H54 (cell line): ENCODE measurements at regions not wholly inside any gene's neighbourhood (a gene's known extent, or its start where the extent isn't known, plus 50 kb on each side); places are given as distances from the start of the nearest gene placed in this dataset.

ENCODE experiments used
- DNase-seq: peaks from one replicate; pipeline ENCODE4 v3.0.0; 2011; ENCODE audit warnings: low spot score, mixed read lengths; ENCODE audit not compliant: insufficient read length
- FAIRE-seq: peaks from 3 replicates; lab custom pipeline; 2011; peaks lifted over from hg19 to GRCh38; lab: Jason Lieb, UNC
- POLR2A ChIP-seq: IDR thresholded peaks from 2 replicates; pipeline ENCODE4 v1.6.1; 2011; ENCODE audit warnings: low read depth, mild to moderate bottlenecking, low read length

GRCh38 chr19:32206065-32206464, 139.3 kb upstream of the ZNF507 start:
- FAIRE-seq (no peak), DNase-seq (no peak)
- no peak for TF ChIP-seq POLR2A

GRCh38 chr19:32208060-32208459, 137.3 kb upstream of the ZNF507 start:
- no peak for FAIRE-seq
- DNase-seq, result no peak
- TF ChIP-seq POLR2A, result no peak

- FAIRE-seq (no peak), DNase-seq (no peak)
- no peak for TF ChIP-seq POLR2A
These were observed 126.0 kb upstream of the ZNF507 start for GRCh38 chr19:32219392-32219791.

- no peak for TF ChIP-seq POLR2A
- DNase-seq, result no peak
- no peak for FAIRE-seq
These were observed 125.4 kb upstream of the ZNF507 start for GRCh38 chr19:32219881-32220472.

- TF ChIP-seq POLR2A, result no peak
- FAIRE-seq (no peak), DNase-seq (no peak)
These were observed 124.5 kb upstream of the ZNF507 start for GRCh38 chr19:32220951-32221350.

- DNase-seq, result no peak
- FAIRE-seq, result no peak
- TF ChIP-seq POLR2A, result no peak
These were observed 122.9 kb upstream of the ZNF507 start for GRCh38 chr19:32222556-32222955.

GRCh38 chr19:32223106-32223505, 122.3 kb upstream of the ZNF507 start:
- no peak for DNase-seq
- no peak for TF ChIP-seq POLR2A
- FAIRE-seq, result no peak

GRCh38 chr19:32223595-32224370, 121.6 kb upstream of the ZNF507 start:
- no peak for TF ChIP-seq POLR2A
- no peak for FAIRE-seq
- DNase-seq, result no peak

GRCh38 chr19:32224371-32225244, 120.8 kb upstream of the ZNF507 start:
- FAIRE-seq, result no peak
- DNase-seq, result peak; percentile 63

GRCh38 chr19:32227561-32228165, 117.7 kb upstream of the ZNF507 start:
- TF ChIP-seq POLR2A, result no peak
- no peak for DNase-seq
- no peak for FAIRE-seq

More at GRCh38 chr19:32224371-32225244, 120.8 kb upstream of the ZNF507 start:
- no peak for TF ChIP-seq POLR2A

GRCh38 chr19:32230441-32230840, 115.0 kb upstream of the ZNF507 start:
- FAIRE-seq (no peak), DNase-seq (no peak)
- TF ChIP-seq POLR2A, result no peak

GRCh38 chr19:32231020-32231419, 114.4 kb upstream of the ZNF507 start:
- FAIRE-seq (no peak), DNase-seq (no peak)
- no peak for TF ChIP-seq POLR2A

- no peak for TF ChIP-seq POLR2A
- FAIRE-seq, result no peak
- no peak for DNase-seq
These were observed 113.7 kb upstream of the ZNF507 start for GRCh38 chr19:32231691-32232090.
